ENCODE measurements at regions not wholly inside any gene's neighbourhood (a gene's known extent, or its start where the extent isn't known, plus 50 kb on each side); places are given as distances from the start of the nearest gene placed in this dataset.
"Not testable (repeated sequence)": the region's sequence is repeated elsewhere in the genome, so short reads cannot be mapped to it uniquely, and the experiment has no call there.

DNA sequence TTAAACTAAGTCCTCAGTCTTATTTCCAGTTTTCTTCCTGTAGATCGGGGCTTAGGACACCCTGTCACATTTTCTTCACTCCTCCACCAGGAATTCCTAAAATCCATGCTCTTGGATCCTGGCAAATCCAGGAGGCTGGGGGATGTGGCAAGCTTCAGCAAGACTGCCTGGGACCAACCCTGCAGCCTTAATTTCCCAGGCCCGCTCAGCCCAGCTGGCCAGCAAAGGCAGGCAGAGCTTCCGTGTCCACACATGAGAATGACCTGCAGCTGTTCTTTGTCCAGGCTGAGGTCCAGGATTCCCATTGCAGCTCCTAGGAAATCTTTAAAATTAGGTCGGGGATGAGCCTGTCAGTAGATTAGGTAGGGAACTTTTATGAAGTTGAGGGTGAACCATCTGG is 146.7 kb downstream of the OR4F15 start:
- TF ChIP-seq, protein P1, sequence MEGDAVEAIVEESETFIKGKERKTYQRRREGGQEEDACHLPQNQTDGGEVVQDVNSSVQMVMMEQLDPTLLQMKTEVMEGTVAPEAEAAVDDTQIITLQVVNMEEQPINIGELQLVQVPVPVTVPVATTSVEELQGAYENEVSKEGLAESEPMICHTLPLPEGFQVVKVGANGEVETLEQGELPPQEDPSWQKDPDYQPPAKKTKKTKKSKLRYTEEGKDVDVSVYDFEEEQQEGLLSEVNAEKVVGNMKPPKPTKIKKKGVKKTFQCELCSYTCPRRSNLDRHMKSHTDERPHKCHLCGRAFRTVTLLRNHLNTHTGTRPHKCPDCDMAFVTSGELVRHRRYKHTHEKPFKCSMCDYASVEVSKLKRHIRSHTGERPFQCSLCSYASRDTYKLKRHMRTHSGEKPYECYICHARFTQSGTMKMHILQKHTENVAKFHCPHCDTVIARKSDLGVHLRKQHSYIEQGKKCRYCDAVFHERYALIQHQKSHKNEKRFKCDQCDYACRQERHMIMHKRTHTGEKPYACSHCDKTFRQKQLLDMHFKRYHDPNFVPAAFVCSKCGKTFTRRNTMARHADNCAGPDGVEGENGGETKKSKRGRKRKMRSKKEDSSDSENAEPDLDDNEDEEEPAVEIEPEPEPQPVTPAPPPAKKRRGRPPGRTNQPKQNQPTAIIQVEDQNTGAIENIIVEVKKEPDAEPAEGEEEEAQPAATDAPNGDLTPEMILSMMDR (tag by site-specific recombination; IDR thresholded peaks at IDR 0.05): not testable (repeated sequence)
- TF ChIP-seq ZNF629 (tag by site-specific recombination; IDR thresholded peaks at IDR 0.05): not testable (repeated sequence)

All from HEK293 (cell line).